HL-60/S4 (cell line): ENCODE measurements at regions not wholly inside any gene's neighbourhood (a gene's known extent, or its start where the extent isn't known, plus 50 kb on each side); places are given as distances from the start of the nearest gene placed in this dataset.
"Not testable (repeated sequence)": the region's sequence is repeated elsewhere in the genome, so short reads cannot be mapped to it uniquely, and the experiment has no call there.

Source experiments
- in situ Hi-C: fragments of 300-500 bp; cut with MboI; formaldehyde crosslinking; loops from 2 replicates; pipeline ENCODE4 v1.14.3; 2022; ENCODE audit warnings: low sequenced_read_pairs

GRCh38 chr18:961644-962355 lies 57.1 kb downstream of the ADCYAP1 start:
- in situ Hi-C loops, result no loop called here

- in situ Hi-C loops, result no loop called here
These were observed 58.6 kb downstream of the ADCYAP1 start for GRCh38 chr18:963276-963675.

- in situ Hi-C loops, result no loop called here
These were observed 61.5 kb downstream of the ADCYAP1 start for GRCh38 chr18:965921-966758.

- in situ Hi-C loops, result no loop called here
These were observed 62.3 kb downstream of the ADCYAP1 start for GRCh38 chr18:966759-967576.

GRCh38 chr18:968910-969309 lies 64.2 kb downstream of the ADCYAP1 start:
- in situ Hi-C loops, result not testable (repeated sequence)

- in situ Hi-C loops, result not testable (repeated sequence)
These were observed 64.6 kb downstream of the ADCYAP1 start for GRCh38 chr18:969311-969710.

GRCh38 chr18:974606-975005 lies 69.9 kb downstream of the ADCYAP1 start:
- in situ Hi-C loops, result not testable (repeated sequence)

- in situ Hi-C loops, result not testable (repeated sequence)
These were observed 71.9 kb downstream of the ADCYAP1 start for GRCh38 chr18:976393-977128.

GRCh38 chr18:977327-977726 lies 72.7 kb downstream of the ADCYAP1 start:
- in situ Hi-C loops, result not testable (repeated sequence)

GRCh38 chr18:977732-978131 lies 73.1 kb downstream of the ADCYAP1 start:
- in situ Hi-C loops, result not testable (repeated sequence)

GRCh38 chr18:980586-980985 lies 75.9 kb downstream of the ADCYAP1 start:
- in situ Hi-C loops, result no loop called here

GRCh38 chr18:984004-984403 lies 79.3 kb downstream of the ADCYAP1 start:
- in situ Hi-C loops, result no loop called here

GRCh38 chr18:985212-985661 lies 80.6 kb downstream of the ADCYAP1 start:
- in situ Hi-C loops, result no loop called here

- in situ Hi-C loops, result no loop called here
These were observed 81.4 kb downstream of the ADCYAP1 start for GRCh38 chr18:986051-986450.

GRCh38 chr18:986552-986951 lies 81.9 kb downstream of the ADCYAP1 start:
- in situ Hi-C loops, result no loop called here

- in situ Hi-C loops, result no loop called here
These were observed 82.9 kb downstream of the ADCYAP1 start for GRCh38 chr18:987325-988186.

GRCh38 chr18:989425-989824 lies 84.8 kb downstream of the ADCYAP1 start:
- in situ Hi-C loops, result no loop called here

GRCh38 chr18:990197-990596 lies 85.5 kb downstream of the ADCYAP1 start:
- in situ Hi-C loops, result no loop called here

GRCh38 chr18:991441-991840 lies 86.8 kb downstream of the ADCYAP1 start:
- in situ Hi-C loops, result no loop called here

GRCh38 chr18:993560-993959 lies 88.9 kb downstream of the ADCYAP1 start:
- in situ Hi-C loops, result no loop called here
